IPS DF 6.9 (cell line): ENCODE measurements at regions not wholly inside any gene's neighbourhood (a gene's known extent, or its start where the extent isn't known, plus 50 kb on each side); places are given as distances from the start of the nearest gene placed in this dataset.
"Not testable (repeated sequence)": the region's sequence is repeated elsewhere in the genome, so short reads cannot be mapped to it uniquely, and the experiment has no call there.

Experiments used
- DNase-seq: peaks from one replicate; pipeline ENCODE4 v3.0.0-alpha.2; 2013; ENCODE audit warnings: low read depth, low spot score
- H3K27ac ChIP-seq: one replicate; pipeline ENCODE4 v1.5.1; 2013; ENCODE audit warnings: low read length, control low read depth
- H3K27me3 ChIP-seq: 2 replicates; pipeline ENCODE4 v1.6.1; 2013; ENCODE audit warnings: mild to moderate bottlenecking, low read length; ENCODE audit not compliant: control insufficient read depth, insufficient read depth
- H3K36me3 ChIP-seq: 2 replicates; pipeline ENCODE4 v1.6.1; 2013; ENCODE audit warnings: low read length; ENCODE audit not compliant: control insufficient read depth, insufficient read depth
- H3K4me1 ChIP-seq: 2 replicates; pipeline ENCODE4 v1.6.1; 2013; ENCODE audit warnings: low read length; ENCODE audit not compliant: control insufficient read depth, insufficient read depth
- H3K4me3 ChIP-seq: 2 replicates; pipeline ENCODE4 v1.5.1; 2013; ENCODE audit warnings: mild to moderate bottlenecking, low read length
- H3K9me3 ChIP-seq: 2 replicates; pipeline ENCODE4 v1.6.1; 2013; ENCODE audit warnings: low read length, inconsistent platforms; ENCODE audit not compliant: control insufficient read depth, insufficient read depth
- WGBS: extraction: QIAGEN DNeasy Blood & Tissue Kit; methylation state at CpG from one replicate; pipeline ENCODE4 v1.1.7; 2013; ENCODE audit warnings: mixed read lengths, missing lambda C conversion rate; ENCODE audit not compliant: insufficient read length, insufficient coverage; 5-methylcytosine and 5-hydroxymethylcytosine counted together

- H3K4me3 ChIP-seq, result no peak overlapping the region
- no peak for DNase-seq
- H3K36me3 ChIP-seq, result no peaks in the 10 kb centered on the region
- H3K27ac ChIP-seq, result no peak overlapping the region
- no peaks in the 10 kb centered on the region for H3K9me3 ChIP-seq
- H3K4me1 ChIP-seq, result no peaks in the 10 kb centered on the region; the same call in 1 of the 2 replicates
- no CpG with 5 or more reads among the region's 6 CpGs for WGBS
- no peaks in the 10 kb centered on the region for H3K27me3 ChIP-seq
Measured at GRCh38 chr14:84090837-84091236, 1439.1 kb upstream of the FLRT2 start.

GRCh38 chr14:84095681-84096080, 1434.3 kb upstream of the FLRT2 start:
- Histone ChIP-seq H3K27me3 (no peaks in the 10 kb centered on the region), H3K4me3 (no peak overlapping the region), H3K9me3 (no peaks in the 10 kb centered on the region; the same call in 1 of the 2 replicates), H3K4me1 (no peaks in the 10 kb centered on the region), H3K27ac (no peak overlapping the region), H3K36me3 (no peaks in the 10 kb centered on the region)
- no peak for DNase-seq
- no CpG with 5 or more reads among the region's 1 CpG for WGBS

- Histone ChIP-seq H3K9me3 (no peaks in the 10 kb centered on the region; the same call in 1 of the 2 replicates), H3K36me3 (no peaks in the 10 kb centered on the region), H3K27me3 (no peaks in the 10 kb centered on the region), H3K4me1 (no peaks in the 10 kb centered on the region), H3K4me3 (no peak overlapping the region), H3K27ac (no peak overlapping the region)
- no CpG with 5 or more reads among the region's 4 CpGs for WGBS
- no peak for DNase-seq
Measured at GRCh38 chr14:84098261-84098660, 1431.7 kb upstream of the FLRT2 start.

GRCh38 chr14:84099560-84099959, 1430.4 kb upstream of the FLRT2 start:
- H3K4me3 ChIP-seq, H3K36me3 ChIP-seq, H3K27ac ChIP-seq, H3K9me3 ChIP-seq, H3K27me3 ChIP-seq, DNase-seq, H3K4me1 ChIP-seq: not testable (repeated sequence)
- WGBS, result no CpG with 5 or more reads among the region's 27 CpGs

GRCh38 chr14:84107835-84108343, 1422.1 kb upstream of the FLRT2 start:
- Histone ChIP-seq H3K27ac (no peak overlapping the region), H3K4me3 (no peak overlapping the region), H3K36me3 (no peaks in the 10 kb centered on the region), H3K9me3 (no peaks in the 10 kb centered on the region), H3K27me3 (no peaks in the 10 kb centered on the region), H3K4me1 (no peaks in the 10 kb centered on the region)
- DNase-seq, result no peak

- no peaks in the 10 kb centered on the region for H3K9me3 ChIP-seq
- no CpG with 5 or more reads among the region's 3 CpGs for WGBS
- no peak overlapping the region for H3K4me3 ChIP-seq
- DNase-seq, result no peak
- H3K27ac ChIP-seq, result no peak overlapping the region
- H3K36me3 ChIP-seq, result no peaks in the 10 kb centered on the region
- H3K4me1 ChIP-seq, result no peaks in the 10 kb centered on the region
- no peaks in the 10 kb centered on the region for H3K27me3 ChIP-seq
Measured at GRCh38 chr14:84108746-84109457, 1421.0 kb upstream of the FLRT2 start.

- Histone ChIP-seq H3K27ac (no peak overlapping the region), H3K27me3 (no peaks in the 10 kb centered on the region), H3K36me3 (no peaks in the 10 kb centered on the region), H3K9me3 (no peaks in the 10 kb centered on the region), H3K4me1 (no peaks in the 10 kb centered on the region), H3K4me3 (no peak overlapping the region)
- no CpG with 5 or more reads among the region's 4 CpGs for WGBS
- DNase-seq, result no peak
Measured at GRCh38 chr14:84112589-84112988, 1417.4 kb upstream of the FLRT2 start.

GRCh38 chr14:84125676-84126075, 1404.3 kb upstream of the FLRT2 start:
- DNase-seq, result no peak
- Histone ChIP-seq H3K9me3 (no peaks in the 10 kb centered on the region), H3K27ac (no peak overlapping the region), H3K36me3 (no peaks in the 10 kb centered on the region), H3K27me3 (no peaks in the 10 kb centered on the region), H3K4me3 (no peak overlapping the region), H3K4me1 (no peaks in the 10 kb centered on the region)
- no CpG with 5 or more reads among the region's 4 CpGs for WGBS

GRCh38 chr14:84127495-84127894, 1402.4 kb upstream of the FLRT2 start:
- Histone ChIP-seq H3K4me3 (no peak overlapping the region), H3K27me3 (no peaks in the 10 kb centered on the region), H3K4me1 (no peaks in the 10 kb centered on the region), H3K36me3 (no peaks in the 10 kb centered on the region), H3K9me3 (no peaks in the 10 kb centered on the region), H3K27ac (no peak overlapping the region)
- DNase-seq, result no peak
- WGBS, result no CpG with 5 or more reads among the region's 3 CpGs

GRCh38 chr14:84128050-84128449, 1401.9 kb upstream of the FLRT2 start:
- Histone ChIP-seq H3K4me1 (no peaks in the 10 kb centered on the region), H3K4me3 (no peak overlapping the region), H3K27ac (no peak overlapping the region), H3K27me3 (no peaks in the 10 kb centered on the region), H3K9me3 (no peaks in the 10 kb centered on the region), H3K36me3 (no peaks in the 10 kb centered on the region)
- DNase-seq, result no peak
- WGBS, result no CpG with 5 or more reads among the region's 3 CpGs

GRCh38 chr14:84129007-84129406, 1400.9 kb upstream of the FLRT2 start:
- H3K36me3 ChIP-seq, result no peaks in the 10 kb centered on the region
- no peaks in the 10 kb centered on the region for H3K27me3 ChIP-seq
- H3K27ac ChIP-seq, result no peak overlapping the region
- no peak overlapping the region for H3K4me3 ChIP-seq
- no peaks in the 10 kb centered on the region for H3K4me1 ChIP-seq
- no CpG with 5 or more reads among the region's 5 CpGs for WGBS
- H3K9me3 ChIP-seq, result no peaks in the 10 kb centered on the region
- no peak for DNase-seq
